ENCODE measurements at regions not wholly inside any gene's neighbourhood (a gene's known extent, or its start where the extent isn't known, plus 50 kb on each side); places are given as distances from the start of the nearest gene placed in this dataset.

DNA sequence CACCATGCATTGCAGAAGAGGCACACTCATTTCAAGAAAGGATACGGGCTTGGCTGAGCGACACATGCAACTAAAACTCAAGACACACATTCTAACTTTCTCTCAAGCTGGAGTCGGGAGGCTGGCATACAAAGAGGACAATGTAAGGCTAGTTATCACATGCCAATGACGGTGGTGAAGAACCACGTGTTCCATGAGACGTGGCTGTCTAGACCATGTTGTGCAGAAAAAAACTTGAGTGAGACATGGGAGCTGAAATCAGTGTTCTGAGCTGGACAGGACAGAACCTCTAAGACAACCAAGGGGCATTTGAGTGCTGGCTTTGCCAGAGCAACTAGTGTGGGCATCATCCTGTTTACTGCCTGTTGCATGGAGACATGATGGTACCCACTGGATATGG lies 193.0 kb upstream of the DPP6 start:
- ChIA-PET POLR2A (no interaction called here), CTCF (no interaction called here)
- intact Hi-C loops (cut with DNase I, micrococcal nuclease): no loop called here
- Mint-ChIP-seq H3K27ac (no peak overlapping the region), H3K27me3 (no peaks in the 10 kb centered on the region), H3K9me3 (ENCODE audit: low read depth) (peaks cover 18% of the 10 kb centered on the region), H3K36me3 (ENCODE audit: low read depth) (no peaks in the 10 kb centered on the region), H3K4me3 (no peak overlapping the region), H3K4me1 (no peaks in the 10 kb centered on the region)
- no peak for DNase-seq
- no peak for ATAC-seq

- Mint-ChIP-seq H3K4me3 (no peak overlapping the region), H3K9me3 (ENCODE audit: low read depth) (peaks cover 3% of the 10 kb centered on the region), H3K27me3 (peaks cover 26% of the 10 kb centered on the region), H3K4me1 (no peaks in the 10 kb centered on the region), H3K27ac (no peak overlapping the region), H3K36me3 (ENCODE audit: low read depth) (peaks cover 1% of the 10 kb centered on the region)
- intact Hi-C loops (cut with DNase I, micrococcal nuclease): no loop called here
- DNase-seq (peak; percentile 9), ATAC-seq (no peak)
- ChIA-PET POLR2A (no interaction called here), CTCF (interaction anchor here (0.6 kb wide), 1 partner anchor 55 kb away, joined by 3 read pairs; no protein-coding TSS in a partner anchor)
Observed at GRCh38 chr7:153886506-153887441, 165.4 kb upstream of the DPP6 start.

GRCh38 chr7:153887749-153888569 lies 164.2 kb upstream of the DPP6 start:
- Mint-ChIP-seq H3K4me1 (no peaks in the 10 kb centered on the region), H3K9me3 (ENCODE audit: low read depth) (peaks cover 4% of the 10 kb centered on the region), H3K4me3 (no peak overlapping the region), H3K27ac (no peak overlapping the region), H3K36me3 (ENCODE audit: low read depth) (peaks cover 1% of the 10 kb centered on the region), H3K27me3 (peaks cover 26% of the 10 kb centered on the region)
- CTCF ChIA-PET: no interaction called here
- intact Hi-C loops (cut with DNase I, micrococcal nuclease): no loop called here
- POLR2A ChIA-PET: no interaction called here
- DNase-seq (no peak), ATAC-seq (no peak)

- Mint-ChIP-seq H3K4me1 (no peaks in the 10 kb centered on the region), H3K27me3 (peaks cover 14% of the 10 kb centered on the region), H3K36me3 (ENCODE audit: low read depth) (peaks cover 1% of the 10 kb centered on the region), H3K27ac (no peak overlapping the region), H3K9me3 (ENCODE audit: low read depth) (peaks cover 4% of the 10 kb centered on the region), H3K4me3 (no peak overlapping the region)
- CTCF ChIA-PET: interaction anchor here (0.7 kb wide), 1 partner anchor 1680 kb away, joined by 3 read pairs; no protein-coding TSS in a partner anchor
- POLR2A ChIA-PET: no interaction called here
- intact Hi-C loops (cut with DNase I, micrococcal nuclease): no loop called here
- ATAC-seq (no peak), DNase-seq (no peak)
Observed at GRCh38 chr7:153891990-153892389, 160.2 kb upstream of the DPP6 start.

DNA sequence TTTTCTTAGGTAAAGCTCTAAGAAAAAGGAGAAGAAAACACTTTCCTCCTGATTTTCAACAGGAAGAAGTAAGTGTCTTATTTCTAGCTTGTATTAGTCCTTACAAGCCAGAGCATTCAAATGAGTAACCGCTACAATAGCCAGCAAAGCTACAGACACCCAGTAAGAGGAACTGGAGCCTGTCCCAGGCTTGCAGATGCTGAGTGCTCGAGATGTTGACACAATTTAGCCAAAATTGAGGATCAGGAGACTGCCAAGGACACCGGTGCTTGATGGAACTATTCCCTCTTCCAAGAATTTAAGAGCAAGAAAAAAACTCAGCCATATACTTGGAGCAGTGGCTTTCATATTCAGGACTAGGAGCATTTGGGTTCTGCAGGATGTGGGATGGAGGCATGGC lies 149.3 kb upstream of the DPP6 start:
- ATAC-seq (no peak), DNase-seq (no peak)
- no peaks in the 10 kb centered on the region for H3K36me3 Mint-ChIP-seq (ENCODE audit: low read depth)
- H3K9me3 Mint-ChIP-seq (ENCODE audit: low read depth): peaks cover 11% of the 10 kb centered on the region
- CTCF ChIA-PET: no interaction called here
- POLR2A ChIA-PET: no interaction called here
- H3K4me1 Mint-ChIP-seq: no peaks in the 10 kb centered on the region
- no peak overlapping the region for H3K27ac Mint-ChIP-seq
- H3K4me3 Mint-ChIP-seq: no peak overlapping the region
- intact Hi-C loops (cut with DNase I, micrococcal nuclease): no loop called here
- no peaks in the 10 kb centered on the region for H3K27me3 Mint-ChIP-seq

DNA sequence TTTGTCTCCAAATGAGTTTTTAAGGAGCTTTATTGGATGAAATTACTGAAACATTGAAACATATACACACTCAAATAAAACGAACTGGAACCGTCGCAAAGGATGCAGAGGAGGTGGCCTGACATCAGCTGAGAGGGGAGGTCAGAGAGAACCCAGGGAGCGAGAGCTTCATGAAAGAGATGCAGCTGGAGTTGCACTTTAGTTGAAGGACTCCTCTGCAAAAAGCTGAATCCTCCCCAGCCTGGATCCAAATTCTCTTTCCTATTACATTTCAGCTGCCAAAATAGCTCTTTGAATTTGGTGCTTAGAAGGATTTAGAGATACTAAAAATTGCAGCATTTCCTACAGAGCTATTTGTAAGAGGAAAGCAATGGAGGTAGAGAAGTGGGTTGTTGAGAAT lies 140.0 kb upstream of the DPP6 start:
- no peaks in the 10 kb centered on the region for H3K4me1 Mint-ChIP-seq
- no peaks in the 10 kb centered on the region for H3K27me3 Mint-ChIP-seq
- H3K36me3 Mint-ChIP-seq (ENCODE audit: low read depth): no peaks in the 10 kb centered on the region
- intact Hi-C loops (cut with DNase I, micrococcal nuclease): no loop called here
- DNase-seq (no peak), ATAC-seq (no peak)
- peaks cover 9% of the 10 kb centered on the region for H3K9me3 Mint-ChIP-seq (ENCODE audit: low read depth)
- no peak overlapping the region for H3K27ac Mint-ChIP-seq
- POLR2A ChIA-PET: no interaction called here
- no peak overlapping the region for H3K4me3 Mint-ChIP-seq
- CTCF ChIA-PET: interaction anchor here (0.7 kb wide), 1 partner anchor 216 kb away, joined by 5 read pairs; no protein-coding TSS in a partner anchor

GRCh38 chr7:153920126-153920525 lies 132.1 kb upstream of the DPP6 start:
- CTCF ChIA-PET: no interaction called here
- intact Hi-C loops (cut with DNase I, micrococcal nuclease): no loop called here
- H3K27ac Mint-ChIP-seq: no peak overlapping the region
- H3K4me1 Mint-ChIP-seq: no peaks in the 10 kb centered on the region
- DNase-seq (no peak), ATAC-seq (no peak)
- peaks cover 8% of the 10 kb centered on the region for H3K9me3 Mint-ChIP-seq (ENCODE audit: low read depth)
- H3K4me3 Mint-ChIP-seq: no peak overlapping the region
- H3K36me3 Mint-ChIP-seq (ENCODE audit: low read depth): no peaks in the 10 kb centered on the region
- no peaks in the 10 kb centered on the region for H3K27me3 Mint-ChIP-seq
- POLR2A ChIA-PET: no interaction called here

DNA sequence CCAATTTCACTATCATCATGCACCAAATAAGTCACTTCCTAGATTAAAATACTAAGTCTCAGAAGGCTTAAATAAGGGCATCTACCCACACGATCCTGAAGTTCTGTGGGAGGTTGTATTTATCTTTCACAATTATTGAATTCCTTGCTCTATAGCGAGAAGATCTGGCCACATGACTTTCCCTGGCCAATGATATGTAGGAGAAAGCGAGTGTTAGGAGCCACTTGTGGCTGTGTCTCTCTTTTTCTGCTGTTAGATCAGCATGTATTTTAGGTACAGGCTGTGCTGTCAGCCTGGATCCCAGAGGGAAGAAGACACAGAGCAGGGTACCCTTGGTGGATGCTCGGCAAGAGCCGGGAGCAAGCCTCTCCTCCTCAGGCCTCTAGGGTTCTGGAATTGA lies 131.3 kb upstream of the DPP6 start:
- Mint-ChIP-seq H3K4me1 (no peaks in the 10 kb centered on the region), H3K27me3 (no peaks in the 10 kb centered on the region), H3K36me3 (ENCODE audit: low read depth) (no peaks in the 10 kb centered on the region), H3K4me3 (no peak overlapping the region), H3K9me3 (ENCODE audit: low read depth) (peaks cover 8% of the 10 kb centered on the region), H3K27ac (no peak overlapping the region)
- ChIA-PET CTCF (no interaction called here), POLR2A (no interaction called here)
- intact Hi-C loops (cut with DNase I, micrococcal nuclease): no loop called here
- DNase-seq (no peak), ATAC-seq (no peak)

GRCh38 chr7:153921408-153921807 lies 130.8 kb upstream of the DPP6 start:
- Mint-ChIP-seq H3K4me3 (no peak overlapping the region), H3K36me3 (ENCODE audit: low read depth) (no peaks in the 10 kb centered on the region), H3K27me3 (no peaks in the 10 kb centered on the region), H3K4me1 (no peaks in the 10 kb centered on the region), H3K9me3 (ENCODE audit: low read depth) (peaks cover 8% of the 10 kb centered on the region), H3K27ac (no peak overlapping the region)
- DNase-seq: no peak
- intact Hi-C loops (cut with DNase I, micrococcal nuclease): no loop called here
- ChIA-PET POLR2A (no interaction called here), CTCF (no interaction called here)
- no peak for ATAC-seq

DNA sequence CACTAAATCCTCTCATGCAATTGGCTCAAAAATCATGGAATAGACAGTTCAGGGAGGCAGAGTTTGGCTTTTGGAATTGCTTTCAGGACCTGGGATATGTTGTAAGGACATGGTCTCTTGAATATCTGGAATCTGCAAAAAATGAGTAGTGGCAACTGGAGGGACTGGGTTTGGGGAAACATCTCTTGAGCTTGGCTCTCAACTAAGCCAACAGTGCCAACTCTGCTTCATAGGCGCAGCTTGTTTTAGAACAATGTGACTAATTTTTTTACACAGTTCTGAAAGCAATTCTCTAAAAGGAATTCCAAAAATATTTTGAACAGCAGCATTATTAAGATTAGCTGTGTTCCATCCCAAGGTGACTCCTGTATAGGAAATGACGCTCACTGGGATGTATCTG lies 121.5 kb upstream of the DPP6 start:
- no peaks in the 10 kb centered on the region for H3K4me1 Mint-ChIP-seq
- H3K36me3 Mint-ChIP-seq (ENCODE audit: low read depth): no peaks in the 10 kb centered on the region
- H3K9me3 Mint-ChIP-seq (ENCODE audit: low read depth): peaks cover 16% of the 10 kb centered on the region
- H3K4me3 Mint-ChIP-seq: no peak overlapping the region
- no peak for ATAC-seq
- H3K27ac Mint-ChIP-seq: no peak overlapping the region
- CTCF ChIA-PET: interaction anchor here (1.1 kb wide), 1 partner anchor 15 kb away, joined by 3 read pairs; no protein-coding TSS in a partner anchor
- POLR2A ChIA-PET: no interaction called here
- no peaks in the 10 kb centered on the region for H3K27me3 Mint-ChIP-seq
- DNase-seq: no peak
- intact Hi-C loops (cut with DNase I, micrococcal nuclease): no loop called here

DNA sequence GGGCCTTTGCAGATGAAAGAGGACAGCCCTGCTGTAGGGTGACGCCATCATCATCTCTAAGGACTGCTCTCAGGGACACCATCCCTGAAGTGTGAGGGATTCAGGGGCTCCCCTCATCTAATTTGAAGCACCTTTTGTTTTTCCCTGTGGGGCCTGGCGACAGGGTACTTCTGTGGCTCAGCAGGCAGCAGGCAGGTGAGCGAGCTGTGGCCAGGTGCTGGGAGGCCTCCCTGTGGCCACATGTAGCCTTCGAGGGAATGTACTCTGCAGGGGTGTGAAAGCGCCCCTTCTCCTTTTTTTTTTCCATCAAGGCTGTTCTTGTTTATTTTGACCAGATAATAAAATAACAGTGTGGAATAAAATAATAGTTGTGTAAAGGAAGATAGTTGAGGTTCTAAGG lies 118.2 kb upstream of the DPP6 start:
- Mint-ChIP-seq H3K27ac (no peak overlapping the region), H3K27me3 (no peaks in the 10 kb centered on the region), H3K4me3 (no peak overlapping the region), H3K4me1 (no peaks in the 10 kb centered on the region), H3K36me3 (ENCODE audit: low read depth) (no peaks in the 10 kb centered on the region), H3K9me3 (ENCODE audit: low read depth) (peaks cover 9% of the 10 kb centered on the region)
- intact Hi-C loops (cut with DNase I, micrococcal nuclease): no loop called here
- no peak for ATAC-seq
- ChIA-PET CTCF (no interaction called here), POLR2A (no interaction called here)
- DNase-seq: no peak

GRCh38 chr7:153934629-153935028 lies 117.6 kb upstream of the DPP6 start:
- peaks cover 6% of the 10 kb centered on the region for H3K9me3 Mint-ChIP-seq (ENCODE audit: low read depth)
- DNase-seq: no peak
- H3K36me3 Mint-ChIP-seq (ENCODE audit: low read depth): no peaks in the 10 kb centered on the region
- H3K4me3 Mint-ChIP-seq: no peak overlapping the region
- no peak for ATAC-seq
- no peak overlapping the region for H3K27ac Mint-ChIP-seq
- ChIA-PET CTCF (no interaction called here), POLR2A (no interaction called here)
- H3K4me1 Mint-ChIP-seq: no peaks in the 10 kb centered on the region
- H3K27me3 Mint-ChIP-seq: no peaks in the 10 kb centered on the region
- intact Hi-C loops (cut with DNase I, micrococcal nuclease): no loop called here

Measured in activated CD4-positive, alpha-beta T cell treated with anti-CD3 and anti-CD28 coated beads for 36 hours (primary cell).